GM23338 (cell line): ENCODE measurements at regions not wholly inside any gene's neighbourhood (a gene's known extent, or its start where the extent isn't known, plus 50 kb on each side); places are given as distances from the start of the nearest gene placed in this dataset.

Source experiments
- ATAC-seq: fragments of 200-7000 bp; cut with Tn5 transposase; 3 replicates; pipeline ENCODE4 v1.9.1; 2020
- DNase-seq: peaks from one replicate; pipeline ENCODE4 v3.0.0-alpha.2; 2015; ENCODE audit warnings: low spot score
- H2AFZ ChIP-seq: fragments of 200-600 bp; sonication (generic); 2 replicates; pipeline ENCODE4 v1.8.0; 2016; ENCODE audit warnings: antibody characterized with exemption, mild to moderate bottlenecking, moderate library complexity
- H3F3A ChIP-seq: fragments of 200-600 bp; sonication (generic); replicated peaks from 2 replicates; pipeline ENCODE4 v1.8.0; 2017; ENCODE audit warnings: antibody characterized with exemption, mixed run types, low read depth
- H3K27ac ChIP-seq: fragments of 200-600 bp; sonication (generic); 2 replicates; pipeline ENCODE4 v1.6.1; 2016; ENCODE audit warnings: low read depth
- H3K27me3 ChIP-seq: fragments of 200-600 bp; sonication (generic); 2 replicates; pipeline ENCODE4 v1.8.0; 2016; ENCODE audit warnings: mild to moderate bottlenecking, mixed run types, moderate library complexity; ENCODE audit not compliant: insufficient read depth
- H3K36me3 ChIP-seq: fragments of 200-600 bp; sonication (generic); 2 replicates; pipeline ENCODE4 v1.8.0; 2016; ENCODE audit warnings: mild to moderate bottlenecking; ENCODE audit not compliant: insufficient read depth
- H3K4me1 ChIP-seq: fragments of 200-600 bp; sonication (generic); 2 replicates; pipeline ENCODE4 v1.8.0; 2016; ENCODE audit warnings: mild to moderate bottlenecking, moderate library complexity; ENCODE audit not compliant: insufficient read depth
- H3K4me2 ChIP-seq: fragments of 200-600 bp; sonication (generic); 2 replicates; pipeline ENCODE4 v1.7.1; 2017; ENCODE audit warnings: mixed run types
- H3K4me3 ChIP-seq: fragments of 200-600 bp; sonication (generic); 2 replicates; pipeline ENCODE4 v1.6.1; 2016; ENCODE audit warnings: mixed run types
- H3K79me2 ChIP-seq: fragments of 200-600 bp; sonication (generic); replicated peaks from 2 replicates; pipeline ENCODE4 v1.8.0; 2017; ENCODE audit warnings: mild to moderate bottlenecking; ENCODE audit not compliant: insufficient read depth
- H3K9me2 ChIP-seq: fragments of 200-600 bp; sonication (generic); 2 replicates; pipeline ENCODE4 v1.8.0; 2017; ENCODE audit not compliant: insufficient read depth
- H4K20me1 ChIP-seq: fragments of 200-600 bp; sonication (generic); replicated peaks from 2 replicates; pipeline ENCODE4 v1.8.0; 2017; ENCODE audit warnings: mild to moderate bottlenecking; ENCODE audit not compliant: insufficient read depth
- H3K27ac Mint-ChIP-seq: 2 replicates; pipeline ENCODE4 v1.8.0; 2020; ENCODE audit warnings: inconsistent platforms, mild to moderate bottlenecking, moderate library complexity, mixed read lengths
- H3K27me3 Mint-ChIP-seq: 3 replicates; pipeline ENCODE4 v1.8.0; 2022; ENCODE audit warnings: low read depth, mild to moderate bottlenecking, moderate library complexity, mixed read lengths, inconsistent platforms; ENCODE audit not compliant: insufficient read depth, poor library complexity
- H3K36me3 Mint-ChIP-seq: 3 replicates; pipeline ENCODE4 v1.8.0; 2021; ENCODE audit warnings: low read depth, mild to moderate bottlenecking, inconsistent platforms, moderate library complexity, mixed read lengths
- H3K4me1 Mint-ChIP-seq: 3 replicates; pipeline ENCODE4 v1.8.0; 2020; ENCODE audit warnings: mild to moderate bottlenecking, inconsistent platforms, mixed read lengths
- H3K4me3 Mint-ChIP-seq: 3 replicates; pipeline ENCODE4 v1.8.0; 2021; ENCODE audit warnings: moderate library complexity, mild to moderate bottlenecking, inconsistent platforms, mixed read lengths
- H3K9me3 Mint-ChIP-seq: 3 replicates; pipeline ENCODE4 v1.8.0; 2020; ENCODE audit warnings: moderate library complexity, mild to moderate bottlenecking, inconsistent platforms, mixed read lengths
- CREB1 ChIP-seq: fragments of 250-450 bp; sonication (Bioruptor Pico); IDR thresholded peaks from 2 replicates; pipeline ENCODE4 v1.5.0; 2020; ENCODE audit warnings: low read depth, mild to moderate bottlenecking, moderate library complexity
- EZH2 ChIP-seq: fragments of 200-600 bp; sonication (generic); IDR thresholded peaks from one replicate; pipeline ENCODE4 v1.8.0; 2017; ENCODE audit warnings: antibody characterized with exemption, mild to moderate bottlenecking, low read depth; ENCODE audit not compliant: unreplicated experiment
- EZH2phosphoT487 ChIP-seq: fragments of 200-600 bp; sonication (generic); IDR thresholded peaks from one replicate; pipeline ENCODE4 v1.8.1; 2018; ENCODE audit warnings: antibody characterized with exemption; ENCODE audit not compliant: unreplicated experiment
- JUNB ChIP-seq: IDR thresholded peaks from one replicate; pipeline ENCODE4 v1.6.1; 2016; ENCODE audit warnings: antibody characterized with exemption; ENCODE audit not compliant: unreplicated experiment
- NANOG ChIP-seq: IDR thresholded peaks from 2 replicates; pipeline ENCODE4 v1.6.1; 2016; ENCODE audit warnings: antibody characterized with exemption, borderline replicate concordance
- STAT1 ChIP-seq: IDR thresholded peaks from one replicate; pipeline ENCODE4 v1.6.1; 2016; ENCODE audit warnings: antibody characterized with exemption; ENCODE audit not compliant: unreplicated experiment
- ZNF114 ChIP-seq: fragments of 250-450 bp; sonication (Bioruptor Pico); IDR thresholded peaks from 2 replicates; pipeline ENCODE4 v1.5.0; 2020; ENCODE audit warnings: mild to moderate bottlenecking, moderate library complexity
- TF ChIP-seq, protein P1 (sequence below), 2 experiments: fragments of 200-600 bp in 1 of 2; sonication (generic) in 1 of 2; conservative IDR thresholded peaks; 2 replicates each; pipeline versions ENCODE4 v1.5.1 to v1.6.1; 2016 to 2017; ENCODE audit warnings: antibody characterized with exemption in 2 of 2, low read depth in 2 of 2, mild to moderate bottlenecking in 2 of 2, moderate library complexity in 1 of 2
- TF ChIP-seq, protein P2 (sequence below): IDR thresholded peaks from 2 replicates; pipeline ENCODE4 v1.6.1; 2016; ENCODE audit warnings: antibody characterized with exemption
- TF ChIP-seq, protein P3 (sequence below): fragments of 250-450 bp; sonication (Bioruptor Pico); IDR thresholded peaks from 2 replicates; pipeline ENCODE4 v1.5.0; 2020; ENCODE audit warnings: mild to moderate bottlenecking, moderate library complexity
- TF ChIP-seq, protein P4 (sequence below): IDR thresholded peaks from one replicate; pipeline ENCODE4 v1.6.1; 2018; ENCODE audit warnings: antibody characterized with exemption; ENCODE audit not compliant: unreplicated experiment

DNA sequence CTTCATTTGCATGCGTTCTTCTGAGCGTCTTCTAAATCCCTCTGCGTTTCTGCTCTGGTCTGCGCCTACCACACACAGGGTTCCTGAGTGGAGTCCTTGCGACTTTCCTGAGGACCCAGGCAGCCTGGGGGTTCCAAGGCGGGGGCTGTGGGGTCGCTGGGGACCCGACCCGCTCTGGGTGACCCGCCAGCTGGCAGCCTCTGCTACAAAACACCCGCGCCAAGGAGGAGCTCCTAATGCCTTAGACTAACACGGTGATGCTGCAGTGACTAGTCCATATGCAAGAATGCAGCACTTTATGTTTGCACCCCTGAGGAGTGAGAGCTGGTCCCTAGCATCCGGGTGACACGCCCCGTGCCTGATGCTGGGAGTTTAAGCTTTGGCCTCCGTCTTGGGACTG, 367.0 kb upstream of the POM121L12 start:
- Histone ChIP-seq H3K4me3 (no peak overlapping the region), H3K9me2 (peaks cover 6% of the 10 kb centered on the region; the same call in 1 of the 2 replicates), H3F3A (no peaks in the 10 kb centered on the region), H3K79me2 (no peaks in the 10 kb centered on the region), H4K20me1 (no peaks in the 10 kb centered on the region), H2AFZ (no peak overlapping the region), H3K27me3 (no peaks in the 10 kb centered on the region), H3K36me3 (no peaks in the 10 kb centered on the region), H3K4me2 (no peak overlapping the region), H3K27ac (no peak overlapping the region), H3K4me1 (peaks cover 9% of the 10 kb centered on the region; the same call in 1 of the 2 replicates)
- H3K36me3 Mint-ChIP-seq: no peaks in the 10 kb centered on the region
- no peak overlapping the region for H3K4me3 Mint-ChIP-seq
- H3K9me3 Mint-ChIP-seq: no peaks in the 10 kb centered on the region
- no peaks in the 10 kb centered on the region for H3K27me3 Mint-ChIP-seq
- TF ChIP-seq JUNB (no peak), ZNF114 (CRISPR knock-in tag) (no peak), STAT1 (no peak), EZH2phosphoT487 (no peak), NANOG (no peak), CREB1 (CRISPR knock-in tag) (no peak), EZH2 (no peak)
- TF ChIP-seq, protein P1, sequence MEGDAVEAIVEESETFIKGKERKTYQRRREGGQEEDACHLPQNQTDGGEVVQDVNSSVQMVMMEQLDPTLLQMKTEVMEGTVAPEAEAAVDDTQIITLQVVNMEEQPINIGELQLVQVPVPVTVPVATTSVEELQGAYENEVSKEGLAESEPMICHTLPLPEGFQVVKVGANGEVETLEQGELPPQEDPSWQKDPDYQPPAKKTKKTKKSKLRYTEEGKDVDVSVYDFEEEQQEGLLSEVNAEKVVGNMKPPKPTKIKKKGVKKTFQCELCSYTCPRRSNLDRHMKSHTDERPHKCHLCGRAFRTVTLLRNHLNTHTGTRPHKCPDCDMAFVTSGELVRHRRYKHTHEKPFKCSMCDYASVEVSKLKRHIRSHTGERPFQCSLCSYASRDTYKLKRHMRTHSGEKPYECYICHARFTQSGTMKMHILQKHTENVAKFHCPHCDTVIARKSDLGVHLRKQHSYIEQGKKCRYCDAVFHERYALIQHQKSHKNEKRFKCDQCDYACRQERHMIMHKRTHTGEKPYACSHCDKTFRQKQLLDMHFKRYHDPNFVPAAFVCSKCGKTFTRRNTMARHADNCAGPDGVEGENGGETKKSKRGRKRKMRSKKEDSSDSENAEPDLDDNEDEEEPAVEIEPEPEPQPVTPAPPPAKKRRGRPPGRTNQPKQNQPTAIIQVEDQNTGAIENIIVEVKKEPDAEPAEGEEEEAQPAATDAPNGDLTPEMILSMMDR (conservative IDR thresholded peaks at IDR 0.05; ENCODE audit: low read depth in 2 of 2): no peak
- TF ChIP-seq, protein P2, sequence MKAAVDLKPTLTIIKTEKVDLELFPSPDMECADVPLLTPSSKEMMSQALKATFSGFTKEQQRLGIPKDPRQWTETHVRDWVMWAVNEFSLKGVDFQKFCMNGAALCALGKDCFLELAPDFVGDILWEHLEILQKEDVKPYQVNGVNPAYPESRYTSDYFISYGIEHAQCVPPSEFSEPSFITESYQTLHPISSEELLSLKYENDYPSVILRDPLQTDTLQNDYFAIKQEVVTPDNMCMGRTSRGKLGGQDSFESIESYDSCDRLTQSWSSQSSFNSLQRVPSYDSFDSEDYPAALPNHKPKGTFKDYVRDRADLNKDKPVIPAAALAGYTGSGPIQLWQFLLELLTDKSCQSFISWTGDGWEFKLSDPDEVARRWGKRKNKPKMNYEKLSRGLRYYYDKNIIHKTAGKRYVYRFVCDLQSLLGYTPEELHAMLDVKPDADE: no peak
- TF ChIP-seq, protein P3, sequence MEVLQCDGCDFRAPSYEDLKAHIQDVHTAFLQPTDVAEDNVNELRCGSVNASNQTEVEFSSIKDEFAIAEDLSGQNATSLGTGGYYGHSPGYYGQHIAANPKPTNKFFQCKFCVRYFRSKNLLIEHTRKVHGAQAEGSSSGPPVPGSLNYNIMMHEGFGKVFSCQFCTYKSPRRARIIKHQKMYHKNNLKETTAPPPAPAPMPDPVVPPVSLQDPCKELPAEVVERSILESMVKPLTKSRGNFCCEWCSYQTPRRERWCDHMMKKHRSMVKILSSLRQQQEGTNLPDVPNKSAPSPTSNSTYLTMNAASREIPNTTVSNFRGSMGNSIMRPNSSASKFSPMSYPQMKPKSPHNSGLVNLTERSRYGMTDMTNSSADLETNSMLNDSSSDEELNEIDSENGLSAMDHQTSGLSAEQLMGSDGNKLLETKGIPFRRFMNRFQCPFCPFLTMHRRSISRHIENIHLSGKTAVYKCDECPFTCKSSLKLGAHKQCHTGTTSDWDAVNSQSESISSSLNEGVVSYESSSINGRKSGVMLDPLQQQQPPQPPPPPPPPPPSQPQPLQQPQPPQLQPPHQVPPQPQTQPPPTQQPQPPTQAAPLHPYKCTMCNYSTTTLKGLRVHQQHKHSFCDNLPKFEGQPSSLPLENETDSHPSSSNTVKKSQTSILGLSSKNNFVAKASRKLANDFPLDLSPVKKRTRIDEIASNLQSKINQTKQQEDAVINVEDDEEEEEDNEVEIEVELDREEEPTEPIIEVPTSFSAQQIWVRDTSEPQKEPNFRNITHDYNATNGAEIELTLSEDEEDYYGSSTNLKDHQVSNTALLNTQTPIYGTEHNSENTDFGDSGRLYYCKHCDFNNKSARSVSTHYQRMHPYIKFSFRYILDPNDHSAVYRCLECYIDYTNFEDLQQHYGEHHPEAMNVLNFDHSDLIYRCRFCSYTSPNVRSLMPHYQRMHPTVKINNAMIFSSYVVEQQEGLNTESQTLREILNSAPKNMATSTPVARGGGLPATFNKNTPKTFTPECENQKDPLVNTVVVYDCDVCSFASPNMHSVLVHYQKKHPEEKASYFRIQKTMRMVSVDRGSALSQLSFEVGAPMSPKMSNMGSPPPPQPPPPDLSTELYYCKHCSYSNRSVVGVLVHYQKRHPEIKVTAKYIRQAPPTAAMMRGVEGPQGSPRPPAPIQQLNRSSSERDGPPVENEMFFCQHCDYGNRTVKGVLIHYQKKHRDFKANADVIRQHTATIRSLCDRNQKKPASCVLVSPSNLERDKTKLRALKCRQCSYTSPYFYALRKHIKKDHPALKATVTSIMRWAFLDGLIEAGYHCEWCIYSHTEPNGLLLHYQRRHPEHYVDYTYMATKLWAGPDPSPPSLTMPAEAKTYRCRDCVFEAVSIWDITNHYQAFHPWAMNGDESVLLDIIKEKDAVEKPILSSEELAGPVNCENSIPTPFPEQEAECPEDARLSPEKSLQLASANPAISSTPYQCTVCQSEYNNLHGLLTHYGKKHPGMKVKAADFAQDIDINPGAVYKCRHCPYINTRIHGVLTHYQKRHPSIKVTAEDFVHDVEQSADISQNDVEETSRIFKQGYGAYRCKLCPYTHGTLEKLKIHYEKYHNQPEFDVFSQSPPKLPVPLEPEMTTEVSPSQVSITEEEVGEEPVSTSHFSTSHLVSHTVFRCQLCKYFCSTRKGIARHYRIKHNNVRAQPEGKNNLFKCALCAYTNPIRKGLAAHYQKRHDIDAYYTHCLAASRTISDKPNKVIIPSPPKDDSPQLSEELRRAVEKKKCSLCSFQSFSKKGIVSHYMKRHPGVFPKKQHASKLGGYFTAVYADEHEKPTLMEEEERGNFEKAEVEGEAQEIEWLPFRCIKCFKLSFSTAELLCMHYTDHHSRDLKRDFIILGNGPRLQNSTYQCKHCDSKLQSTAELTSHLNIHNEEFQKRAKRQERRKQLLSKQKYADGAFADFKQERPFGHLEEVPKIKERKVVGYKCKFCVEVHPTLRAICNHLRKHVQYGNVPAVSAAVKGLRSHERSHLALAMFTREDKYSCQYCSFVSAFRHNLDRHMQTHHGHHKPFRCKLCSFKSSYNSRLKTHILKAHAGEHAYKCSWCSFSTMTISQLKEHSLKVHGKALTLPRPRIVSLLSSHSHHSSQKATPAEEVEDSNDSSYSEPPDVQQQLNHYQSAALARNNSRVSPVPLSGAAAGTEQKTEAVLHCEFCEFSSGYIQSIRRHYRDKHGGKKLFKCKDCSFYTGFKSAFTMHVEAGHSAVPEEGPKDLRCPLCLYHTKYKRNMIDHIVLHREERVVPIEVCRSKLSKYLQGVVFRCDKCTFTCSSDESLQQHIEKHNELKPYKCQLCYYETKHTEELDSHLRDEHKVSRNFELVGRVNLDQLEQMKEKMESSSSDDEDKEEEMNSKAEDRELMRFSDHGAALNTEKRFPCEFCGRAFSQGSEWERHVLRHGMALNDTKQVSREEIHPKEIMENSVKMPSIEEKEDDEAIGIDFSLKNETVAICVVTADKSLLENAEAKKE (CRISPR knock-in tag): no peak
- TF ChIP-seq, protein P4, sequence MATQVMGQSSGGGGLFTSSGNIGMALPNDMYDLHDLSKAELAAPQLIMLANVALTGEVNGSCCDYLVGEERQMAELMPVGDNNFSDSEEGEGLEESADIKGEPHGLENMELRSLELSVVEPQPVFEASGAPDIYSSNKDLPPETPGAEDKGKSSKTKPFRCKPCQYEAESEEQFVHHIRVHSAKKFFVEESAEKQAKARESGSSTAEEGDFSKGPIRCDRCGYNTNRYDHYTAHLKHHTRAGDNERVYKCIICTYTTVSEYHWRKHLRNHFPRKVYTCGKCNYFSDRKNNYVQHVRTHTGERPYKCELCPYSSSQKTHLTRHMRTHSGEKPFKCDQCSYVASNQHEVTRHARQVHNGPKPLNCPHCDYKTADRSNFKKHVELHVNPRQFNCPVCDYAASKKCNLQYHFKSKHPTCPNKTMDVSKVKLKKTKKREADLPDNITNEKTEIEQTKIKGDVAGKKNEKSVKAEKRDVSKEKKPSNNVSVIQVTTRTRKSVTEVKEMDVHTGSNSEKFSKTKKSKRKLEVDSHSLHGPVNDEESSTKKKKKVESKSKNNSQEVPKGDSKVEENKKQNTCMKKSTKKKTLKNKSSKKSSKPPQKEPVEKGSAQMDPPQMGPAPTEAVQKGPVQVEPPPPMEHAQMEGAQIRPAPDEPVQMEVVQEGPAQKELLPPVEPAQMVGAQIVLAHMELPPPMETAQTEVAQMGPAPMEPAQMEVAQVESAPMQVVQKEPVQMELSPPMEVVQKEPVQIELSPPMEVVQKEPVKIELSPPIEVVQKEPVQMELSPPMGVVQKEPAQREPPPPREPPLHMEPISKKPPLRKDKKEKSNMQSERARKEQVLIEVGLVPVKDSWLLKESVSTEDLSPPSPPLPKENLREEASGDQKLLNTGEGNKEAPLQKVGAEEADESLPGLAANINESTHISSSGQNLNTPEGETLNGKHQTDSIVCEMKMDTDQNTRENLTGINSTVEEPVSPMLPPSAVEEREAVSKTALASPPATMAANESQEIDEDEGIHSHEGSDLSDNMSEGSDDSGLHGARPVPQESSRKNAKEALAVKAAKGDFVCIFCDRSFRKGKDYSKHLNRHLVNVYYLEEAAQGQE: no peak
- H3K27ac Mint-ChIP-seq: no peak overlapping the region
- no peak for DNase-seq
- peaks cover 8% of the 10 kb centered on the region; the same call in 2 of the 3 replicates for H3K4me1 Mint-ChIP-seq
- ATAC-seq: no peak
